Kidney epithelial cell (primary cell): ENCODE measurements at regions not wholly inside any gene's neighbourhood (a gene's known extent, or its start where the extent isn't known, plus 50 kb on each side); places are given as distances from the start of the nearest gene placed in this dataset.

Experiments
- DNase-seq: peaks from one replicate; pipeline ENCODE4 v3.0.0-alpha.2; 2010; ENCODE audit warnings: low read depth
- H3K27me3 ChIP-seq: 2 replicates; pipeline ENCODE4 v1.6.0; 2011; ENCODE audit warnings: low read length; ENCODE audit not compliant: control insufficient read depth, insufficient read depth
- H3K36me3 ChIP-seq: 2 replicates; pipeline ENCODE4 v1.5.1; 2011; ENCODE audit warnings: low read length; ENCODE audit not compliant: control insufficient read depth, insufficient read depth
- H3K4me3 ChIP-seq: 2 replicates; pipeline ENCODE4 v1.5.1; 2011; ENCODE audit warnings: low read depth, mild to moderate bottlenecking, control low read depth, low read length
- TF ChIP-seq, protein P1 (sequence below): IDR thresholded peaks from 2 replicates; pipeline ENCODE4 v1.5.1; 2011; ENCODE audit warnings: mild to moderate bottlenecking, moderate library complexity, low read length, control low read depth, inconsistent platforms; ENCODE audit not compliant: insufficient read depth, poor library complexity, severe bottlenecking

DNA sequence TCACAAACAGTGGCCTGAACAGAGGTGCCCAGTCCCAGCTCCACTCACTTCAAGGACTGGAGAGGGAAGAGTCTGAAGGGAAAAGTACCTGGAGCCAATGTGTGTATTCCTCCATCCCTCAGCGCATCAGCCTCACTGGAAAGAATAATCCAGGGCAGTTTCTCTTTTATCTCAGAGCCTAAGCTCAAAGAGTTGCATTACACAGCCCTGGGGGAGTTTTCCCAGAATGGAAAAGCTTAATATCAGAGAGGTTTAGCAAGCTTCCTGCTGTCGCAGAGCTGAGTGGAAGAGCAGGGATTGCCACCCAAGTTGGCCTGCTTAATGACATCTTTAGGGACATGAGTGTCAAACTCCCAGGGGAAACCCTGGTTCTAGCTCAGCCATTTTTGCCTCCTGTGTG is 80.4 kb upstream of the MSX1 start:
- Histone ChIP-seq H3K27me3 (no peaks in the 10 kb centered on the region), H3K36me3 (no peaks in the 10 kb centered on the region), H3K4me3 (no peak overlapping the region)
- no peak for DNase-seq
- TF ChIP-seq, protein P1, sequence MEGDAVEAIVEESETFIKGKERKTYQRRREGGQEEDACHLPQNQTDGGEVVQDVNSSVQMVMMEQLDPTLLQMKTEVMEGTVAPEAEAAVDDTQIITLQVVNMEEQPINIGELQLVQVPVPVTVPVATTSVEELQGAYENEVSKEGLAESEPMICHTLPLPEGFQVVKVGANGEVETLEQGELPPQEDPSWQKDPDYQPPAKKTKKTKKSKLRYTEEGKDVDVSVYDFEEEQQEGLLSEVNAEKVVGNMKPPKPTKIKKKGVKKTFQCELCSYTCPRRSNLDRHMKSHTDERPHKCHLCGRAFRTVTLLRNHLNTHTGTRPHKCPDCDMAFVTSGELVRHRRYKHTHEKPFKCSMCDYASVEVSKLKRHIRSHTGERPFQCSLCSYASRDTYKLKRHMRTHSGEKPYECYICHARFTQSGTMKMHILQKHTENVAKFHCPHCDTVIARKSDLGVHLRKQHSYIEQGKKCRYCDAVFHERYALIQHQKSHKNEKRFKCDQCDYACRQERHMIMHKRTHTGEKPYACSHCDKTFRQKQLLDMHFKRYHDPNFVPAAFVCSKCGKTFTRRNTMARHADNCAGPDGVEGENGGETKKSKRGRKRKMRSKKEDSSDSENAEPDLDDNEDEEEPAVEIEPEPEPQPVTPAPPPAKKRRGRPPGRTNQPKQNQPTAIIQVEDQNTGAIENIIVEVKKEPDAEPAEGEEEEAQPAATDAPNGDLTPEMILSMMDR: no peak

DNA sequence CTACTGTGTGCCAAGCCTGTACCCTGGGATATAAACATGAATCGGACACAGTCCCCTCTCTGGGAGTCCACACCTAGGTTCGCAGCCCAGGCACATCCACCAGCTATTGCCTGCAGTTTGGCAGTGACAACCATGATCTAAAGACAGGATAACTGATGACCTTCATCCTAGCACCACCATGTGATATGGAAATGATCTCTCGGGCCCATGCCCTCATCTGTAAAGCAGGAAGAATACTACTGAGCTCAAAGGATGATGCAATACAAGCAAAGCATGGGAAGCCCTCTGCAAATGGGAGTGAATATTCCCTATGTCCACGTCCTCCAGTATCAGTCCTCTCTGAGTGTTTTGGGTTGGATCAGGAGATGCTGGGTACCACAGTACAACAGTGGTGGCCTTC is 80.9 kb upstream of the MSX1 start:
- H3K36me3 ChIP-seq: no peaks in the 10 kb centered on the region
- no peaks in the 10 kb centered on the region for H3K27me3 ChIP-seq
- no peak overlapping the region for H3K4me3 ChIP-seq
- TF ChIP-seq, protein P1: no peak
- no peak for DNase-seq

DNA sequence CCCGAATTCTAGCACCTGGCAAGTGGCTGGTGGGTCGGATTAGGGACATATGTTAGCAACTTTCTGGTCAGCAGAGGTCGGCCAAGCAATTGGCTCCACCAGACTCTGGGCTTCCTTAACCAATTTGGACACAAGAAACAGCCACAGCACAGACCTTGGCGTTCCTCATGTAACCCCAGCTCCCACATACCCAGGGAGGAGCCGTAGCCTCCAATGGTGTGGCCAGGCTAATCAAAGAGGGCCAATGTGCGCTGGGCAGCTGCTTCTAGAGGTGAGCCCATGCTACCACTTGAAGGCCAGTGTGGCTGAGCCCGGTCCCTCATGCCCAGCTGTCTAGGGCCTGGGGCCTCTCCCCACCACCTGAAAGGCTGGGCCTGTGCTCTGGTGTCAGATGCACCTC is 82.5 kb upstream of the MSX1 start:
- Histone ChIP-seq H3K4me3 (no peak overlapping the region), H3K27me3 (no peaks in the 10 kb centered on the region), H3K36me3 (no peaks in the 10 kb centered on the region)
- DNase-seq: no peak
- TF ChIP-seq, protein P1: no peak

DNA sequence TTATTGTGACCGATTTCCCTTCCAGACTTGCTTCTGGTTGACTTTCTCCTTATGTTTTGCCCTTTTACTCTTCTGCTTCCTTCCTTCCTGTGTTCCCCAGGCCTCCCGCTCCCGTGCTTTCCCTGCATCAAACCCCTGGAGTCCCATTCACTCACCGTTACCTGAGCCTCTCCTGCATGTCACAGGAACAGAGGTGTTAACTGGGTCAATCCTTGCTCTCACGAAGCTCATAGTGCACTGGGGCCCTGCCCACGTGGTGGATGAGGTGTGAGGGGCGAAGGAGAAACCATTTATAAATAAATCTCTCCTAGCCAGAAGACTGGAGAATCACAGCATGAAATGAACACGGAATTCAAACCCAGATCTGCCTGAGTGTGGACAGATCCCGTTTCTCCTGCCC is 83.1 kb upstream of the MSX1 start:
- TF ChIP-seq, protein P1: no peak
- no peak for DNase-seq
- Histone ChIP-seq H3K27me3 (no peaks in the 10 kb centered on the region), H3K36me3 (no peaks in the 10 kb centered on the region), H3K4me3 (no peak overlapping the region)

DNA sequence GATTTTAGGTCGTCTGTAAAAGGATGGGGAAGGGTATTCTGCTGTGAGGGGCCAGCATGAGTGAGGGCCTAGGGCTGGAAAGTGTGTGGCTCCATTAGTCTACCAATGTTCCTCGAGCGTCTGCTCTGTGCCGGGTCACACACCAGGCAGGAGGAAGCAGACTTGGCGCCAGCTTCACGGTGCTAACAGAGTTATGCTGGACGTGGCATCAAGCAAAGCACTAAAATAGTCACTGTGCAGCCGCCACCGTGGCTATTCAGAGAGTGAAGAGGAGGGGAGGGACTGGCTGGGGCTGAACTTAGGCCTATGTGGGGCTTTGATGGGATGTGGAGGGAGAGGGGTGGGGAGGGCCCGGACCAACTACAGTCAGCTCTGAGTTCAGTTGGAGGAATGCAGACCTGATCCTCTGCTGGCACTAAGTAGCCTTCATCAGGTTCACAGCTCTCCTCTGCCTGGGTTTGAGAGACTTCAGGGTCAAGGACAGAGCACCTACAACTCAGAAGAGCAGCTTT is 83.9 kb upstream of the MSX1 start:
- no peak for DNase-seq

DNA sequence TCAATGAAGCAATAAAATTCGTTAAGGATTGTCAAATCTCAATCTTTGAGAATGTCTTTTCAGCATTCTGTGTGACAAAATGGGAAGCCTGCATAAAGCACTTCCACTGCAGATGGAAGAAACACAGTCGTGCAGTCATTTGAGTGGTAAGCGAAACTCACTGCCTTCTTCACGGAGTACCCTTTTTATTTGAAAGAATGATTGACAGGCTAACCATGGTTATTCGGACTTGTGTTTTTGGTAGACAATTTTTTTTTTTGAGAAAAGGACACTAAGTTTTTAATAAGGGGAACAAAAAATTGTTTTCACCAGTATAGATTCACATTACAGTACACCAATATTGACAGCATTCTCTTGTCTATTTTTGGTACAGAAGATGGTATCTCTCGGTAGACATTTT is 86.9 kb upstream of the MSX1 start:
- TF ChIP-seq, protein P1: no peak
- no peak for DNase-seq
- Histone ChIP-seq H3K4me3 (no peak overlapping the region), H3K36me3 (no peaks in the 10 kb centered on the region), H3K27me3 (no peaks in the 10 kb centered on the region)

More for the DNA sequence above, 83.9 kb upstream of the MSX1 start:
- H3K27me3 ChIP-seq: no peaks in the 10 kb centered on the region
- H3K36me3 ChIP-seq: no peaks in the 10 kb centered on the region
- H3K4me3 ChIP-seq: no peak overlapping the region
- TF ChIP-seq, protein P1: no peak
